ENCODE measurements at regions not wholly inside any gene's neighbourhood (a gene's known extent, or its start where the extent isn't known, plus 50 kb on each side); places are given as distances from the start of the nearest gene placed in this dataset.

GRCh38 chr4:116024954-116025708 is 911.7 kb upstream of the NDST4 start:
- FAIRE-seq (no peak), DNase-seq (no peak)
- Histone ChIP-seq H3K27ac (ENCODE audit: low read depth in 2 of 2, low read length in 2 of 2) (no peak overlapping the region), H3K4me3 (ENCODE audit: low read length in 3 of 3) (no peak overlapping the region), H3K9me3 (ENCODE audit: control insufficient read depth in 2 of 3, insufficient read depth in 1 of 3, low read length in 3 of 3) (no peaks in the 10 kb centered on the region), H3K4me1 (ENCODE audit: control insufficient read depth in 2 of 3, insufficient read depth in 2 of 3, low read depth in 1 of 3, low read length in 3 of 3) (no peaks in the 10 kb centered on the region), H3K9ac (ENCODE audit: low read length in 3 of 3) (no peak overlapping the region), H3K36me3 (ENCODE audit: control insufficient read depth in 2 of 3, insufficient read depth in 3 of 3, low read length in 3 of 3) (no peaks in the 10 kb centered on the region), H3K27me3 (ENCODE audit: control insufficient read depth, insufficient read depth, low read length) (no peaks in the 10 kb centered on the region)
- TF ChIP-seq, protein P1, sequence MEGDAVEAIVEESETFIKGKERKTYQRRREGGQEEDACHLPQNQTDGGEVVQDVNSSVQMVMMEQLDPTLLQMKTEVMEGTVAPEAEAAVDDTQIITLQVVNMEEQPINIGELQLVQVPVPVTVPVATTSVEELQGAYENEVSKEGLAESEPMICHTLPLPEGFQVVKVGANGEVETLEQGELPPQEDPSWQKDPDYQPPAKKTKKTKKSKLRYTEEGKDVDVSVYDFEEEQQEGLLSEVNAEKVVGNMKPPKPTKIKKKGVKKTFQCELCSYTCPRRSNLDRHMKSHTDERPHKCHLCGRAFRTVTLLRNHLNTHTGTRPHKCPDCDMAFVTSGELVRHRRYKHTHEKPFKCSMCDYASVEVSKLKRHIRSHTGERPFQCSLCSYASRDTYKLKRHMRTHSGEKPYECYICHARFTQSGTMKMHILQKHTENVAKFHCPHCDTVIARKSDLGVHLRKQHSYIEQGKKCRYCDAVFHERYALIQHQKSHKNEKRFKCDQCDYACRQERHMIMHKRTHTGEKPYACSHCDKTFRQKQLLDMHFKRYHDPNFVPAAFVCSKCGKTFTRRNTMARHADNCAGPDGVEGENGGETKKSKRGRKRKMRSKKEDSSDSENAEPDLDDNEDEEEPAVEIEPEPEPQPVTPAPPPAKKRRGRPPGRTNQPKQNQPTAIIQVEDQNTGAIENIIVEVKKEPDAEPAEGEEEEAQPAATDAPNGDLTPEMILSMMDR (IDR thresholded peaks at IDR 0.05; ENCODE audit: borderline replicate concordance, extremely low read depth, insufficient read depth), result no peak
- intact Hi-C loops (cut with DNase I), result no loop called here

DNA sequence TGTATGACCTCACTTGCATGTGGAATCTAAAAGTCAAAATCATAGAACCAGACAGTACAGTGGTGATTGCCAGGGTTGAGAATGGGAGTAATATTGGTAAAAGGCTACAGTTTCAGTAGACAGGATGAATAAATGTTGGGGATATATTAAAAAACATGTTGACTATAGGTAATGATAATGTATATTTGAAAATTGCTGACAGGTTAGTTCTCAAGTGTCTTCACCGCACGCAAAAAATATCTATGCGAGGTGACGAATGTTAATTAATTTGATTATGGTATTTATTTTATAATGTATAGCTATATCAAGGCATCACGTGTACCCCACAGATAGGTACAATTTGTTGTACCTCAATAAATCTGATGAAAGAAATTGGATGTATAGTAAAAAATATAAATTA is 909.6 kb upstream of the NDST4 start:
- Histone ChIP-seq H3K27me3 (ENCODE audit: control insufficient read depth, insufficient read depth, low read length) (no peaks in the 10 kb centered on the region), H3K36me3 (ENCODE audit: control insufficient read depth in 2 of 3, insufficient read depth in 3 of 3, low read length in 3 of 3) (no peaks in the 10 kb centered on the region), H3K27ac (ENCODE audit: low read depth in 2 of 2, low read length in 2 of 2) (no peak overlapping the region), H3K9ac (ENCODE audit: low read length in 3 of 3) (no peak overlapping the region), H3K9me3 (ENCODE audit: control insufficient read depth in 2 of 3, insufficient read depth in 1 of 3, low read length in 3 of 3) (peaks cover 0 to 12% (median 0%) of the 10 kb centered on the region in 3 donors), H3K4me3 (ENCODE audit: low read length in 3 of 3) (no peak overlapping the region), H3K4me1 (ENCODE audit: control insufficient read depth in 2 of 3, insufficient read depth in 2 of 3, low read depth in 1 of 3, low read length in 3 of 3) (no peaks in the 10 kb centered on the region)
- DNase-seq (no peak), FAIRE-seq (no peak)
- TF ChIP-seq, protein P1 (IDR thresholded peaks at IDR 0.05; ENCODE audit: borderline replicate concordance, extremely low read depth, insufficient read depth), result no peak
- intact Hi-C loops (cut with DNase I), result no loop called here

- FAIRE-seq, result no peak
- H3K4me1 ChIP-seq (ENCODE audit: control insufficient read depth in 2 of 3, insufficient read depth in 2 of 3, low read depth in 1 of 3, low read length in 3 of 3), result no peaks in the 10 kb centered on the region
- DNase-seq, result no peak
- no peak overlapping the region for H3K4me3 ChIP-seq (ENCODE audit: low read length in 3 of 3)
- no peak overlapping the region for H3K9ac ChIP-seq (ENCODE audit: low read length in 3 of 3)
- peaks cover 0 to 31% (median 0%) of the 10 kb centered on the region in 3 donors for H3K9me3 ChIP-seq (ENCODE audit: control insufficient read depth in 2 of 3, insufficient read depth in 1 of 3, low read length in 3 of 3)
- intact Hi-C loops (cut with DNase I), result no loop called here
- H3K27me3 ChIP-seq (ENCODE audit: control insufficient read depth, insufficient read depth, low read length), result no peaks in the 10 kb centered on the region
- no peak overlapping the region for H3K27ac ChIP-seq (ENCODE audit: low read depth in 2 of 2, low read length in 2 of 2)
- TF ChIP-seq, protein P1 (IDR thresholded peaks at IDR 0.05; ENCODE audit: borderline replicate concordance, extremely low read depth, insufficient read depth), result no peak
- H3K36me3 ChIP-seq (ENCODE audit: control insufficient read depth in 2 of 3, insufficient read depth in 3 of 3, low read length in 3 of 3), result no peaks in the 10 kb centered on the region
Measured at GRCh38 chr4:116020141-116020722, 906.8 kb upstream of the NDST4 start.

Measured in kidney (tissue), 13 donors.